Skeletal muscle tissue (tissue), 3 donors: ENCODE measurements at regions not wholly inside any gene's neighbourhood (a gene's known extent, or its start where the extent isn't known, plus 50 kb on each side); places are given as distances from the start of the nearest gene placed in this dataset.
"Not testable (repeated sequence)": the region's sequence is repeated elsewhere in the genome, so short reads cannot be mapped to it uniquely, and the experiment has no call there.

Experiments used
- H3K27ac ChIP-seq: one replicate; pipeline ENCODE4 v1.7.0; 2013; ENCODE audit warnings: mild to moderate bottlenecking, low read depth, low read length, inconsistent platforms
- H3K27me3 ChIP-seq, 3 donors: one replicate each; pipeline ENCODE4 v1.7.0; 2013; ENCODE audit warnings: low read length in 3 of 3; ENCODE audit not compliant: control insufficient read depth in 3 of 3, insufficient read depth in 3 of 3
- H3K36me3 ChIP-seq, 3 donors: one replicate each; pipeline ENCODE4 v1.7.0; 2013; ENCODE audit warnings: low read length in 3 of 3; ENCODE audit not compliant: control insufficient read depth in 3 of 3, insufficient read depth in 3 of 3
- H3K4me1 ChIP-seq, 3 donors: one replicate each; pipeline ENCODE4 v1.7.0; 2013; ENCODE audit warnings: low read length in 3 of 3, mild to moderate bottlenecking in 3 of 3; ENCODE audit not compliant: control insufficient read depth in 3 of 3, insufficient read depth in 3 of 3
- H3K4me3 ChIP-seq, 3 donors: one replicate each; pipeline ENCODE4 v1.7.0; 2013; ENCODE audit warnings: low read length in 3 of 3
- H3K9ac ChIP-seq, 3 donors: one replicate each; pipeline ENCODE4 v1.7.0; 2013; ENCODE audit warnings: low read length in 3 of 3, mild to moderate bottlenecking in 3 of 3, moderate library complexity in 2 of 3, low read depth in 1 of 3
- H3K9me3 ChIP-seq, 3 donors: one replicate each; pipeline ENCODE4 v1.7.0; 2013; ENCODE audit warnings: low read length in 3 of 3; ENCODE audit not compliant: control insufficient read depth in 3 of 3
- donor health status: Osteomylitis.

- H3K9me3 ChIP-seq: no peaks in the 10 kb centered on the region
- H3K4me3 ChIP-seq: no peak overlapping the region
- no peaks in the 10 kb centered on the region for H3K36me3 ChIP-seq
- no peaks in the 10 kb centered on the region for H3K27me3 ChIP-seq
- no peak overlapping the region for H3K9ac ChIP-seq
- no peak overlapping the region for H3K27ac ChIP-seq
- no peaks in the 10 kb centered on the region for H3K4me1 ChIP-seq
Observed at GRCh38 chr6:81362246-81362645, 390.2 kb downstream of the TENT5A start.

GRCh38 chr6:81353262-81353661 is 399.2 kb downstream of the TENT5A start:
- H3K9ac ChIP-seq: no peak overlapping the region
- no peaks in the 10 kb centered on the region for H3K36me3 ChIP-seq
- H3K27ac ChIP-seq: no peak overlapping the region
- no peaks in the 10 kb centered on the region for H3K27me3 ChIP-seq
- H3K4me1 ChIP-seq: no peaks in the 10 kb centered on the region
- no peak overlapping the region for H3K4me3 ChIP-seq
- no peaks in the 10 kb centered on the region for H3K9me3 ChIP-seq

- H3K4me1 ChIP-seq, H3K36me3 ChIP-seq: not testable (repeated sequence)
Observed at GRCh38 chr6:81344026-81344425, 408.5 kb downstream of the TENT5A start.

GRCh38 chr6:81340946-81341345 is 411.5 kb downstream of the TENT5A start:
- Histone ChIP-seq H3K9me3 (no peaks in the 10 kb centered on the region), H3K4me3 (no peak overlapping the region), H3K9ac (no peak overlapping the region), H3K36me3 (no peaks in the 10 kb centered on the region), H3K27me3 (no peaks in the 10 kb centered on the region), H3K4me1 (no peaks in the 10 kb centered on the region), H3K27ac (no peak overlapping the region)

More at GRCh38 chr6:81344026-81344425, 408.5 kb downstream of the TENT5A start:
- not testable (repeated sequence) for H3K9ac ChIP-seq, H3K27ac ChIP-seq, H3K27me3 ChIP-seq, H3K4me3 ChIP-seq, H3K9me3 ChIP-seq

- Histone ChIP-seq H3K36me3 (no peaks in the 10 kb centered on the region), H3K4me1 (no peaks in the 10 kb centered on the region), H3K9ac (no peak overlapping the region), H3K4me3 (no peak overlapping the region), H3K9me3 (no peaks in the 10 kb centered on the region), H3K27ac (no peak overlapping the region), H3K27me3 (no peaks in the 10 kb centered on the region)
Observed at GRCh38 chr6:81331526-81331925, 421.0 kb downstream of the TENT5A start.

GRCh38 chr6:81328700-81329099 is 423.8 kb downstream of the TENT5A start:
- H3K27me3 ChIP-seq: no peaks in the 10 kb centered on the region
- no peak overlapping the region for H3K9ac ChIP-seq

GRCh38 chr6:81326881-81327561 is 425.5 kb downstream of the TENT5A start:
- no peaks in the 10 kb centered on the region for H3K27me3 ChIP-seq
- H3K4me3 ChIP-seq: no peak overlapping the region
- no peaks in the 10 kb centered on the region for H3K4me1 ChIP-seq
- no peaks in the 10 kb centered on the region for H3K9me3 ChIP-seq
- no peaks in the 10 kb centered on the region for H3K36me3 ChIP-seq
- no peak overlapping the region for H3K9ac ChIP-seq
- H3K27ac ChIP-seq: no peak overlapping the region

More at GRCh38 chr6:81328700-81329099, 423.8 kb downstream of the TENT5A start:
- Histone ChIP-seq H3K27ac (no peak overlapping the region), H3K36me3 (no peaks in the 10 kb centered on the region), H3K4me3 (no peak overlapping the region), H3K4me1 (no peaks in the 10 kb centered on the region), H3K9me3 (no peaks in the 10 kb centered on the region)

GRCh38 chr6:81309811-81310210 is 442.7 kb downstream of the TENT5A start:
- H3K27ac ChIP-seq: no peak overlapping the region
- no peaks in the 10 kb centered on the region for H3K36me3 ChIP-seq
- no peak overlapping the region for H3K9ac ChIP-seq
- H3K9me3 ChIP-seq: no peaks in the 10 kb centered on the region
- H3K4me1 ChIP-seq: no peaks in the 10 kb centered on the region
- H3K4me3 ChIP-seq: no peak overlapping the region
- no peaks in the 10 kb centered on the region for H3K27me3 ChIP-seq

- H3K4me3 ChIP-seq: no peak overlapping the region
- no peaks in the 10 kb centered on the region for H3K36me3 ChIP-seq
- no peak overlapping the region for H3K9ac ChIP-seq
- H3K4me1 ChIP-seq: no peaks in the 10 kb centered on the region
- no peaks in the 10 kb centered on the region for H3K9me3 ChIP-seq
- H3K27ac ChIP-seq: no peak overlapping the region
- H3K27me3 ChIP-seq: no peaks in the 10 kb centered on the region
Observed at GRCh38 chr6:81308577-81309279, 443.8 kb downstream of the TENT5A start.

- no peak overlapping the region for H3K4me3 ChIP-seq
- no peak overlapping the region for H3K9ac ChIP-seq
- H3K4me1 ChIP-seq: no peaks in the 10 kb centered on the region
- no peaks in the 10 kb centered on the region for H3K36me3 ChIP-seq
- no peaks in the 10 kb centered on the region for H3K9me3 ChIP-seq
- H3K27me3 ChIP-seq: no peaks in the 10 kb centered on the region
- H3K27ac ChIP-seq: no peak overlapping the region
Observed at GRCh38 chr6:81307651-81308214, 444.7 kb downstream of the TENT5A start.
